ENCODE measurements at regions not wholly inside any gene's neighbourhood (a gene's known extent, or its start where the extent isn't known, plus 50 kb on each side); places are given as distances from the start of the nearest gene placed in this dataset.

DNA sequence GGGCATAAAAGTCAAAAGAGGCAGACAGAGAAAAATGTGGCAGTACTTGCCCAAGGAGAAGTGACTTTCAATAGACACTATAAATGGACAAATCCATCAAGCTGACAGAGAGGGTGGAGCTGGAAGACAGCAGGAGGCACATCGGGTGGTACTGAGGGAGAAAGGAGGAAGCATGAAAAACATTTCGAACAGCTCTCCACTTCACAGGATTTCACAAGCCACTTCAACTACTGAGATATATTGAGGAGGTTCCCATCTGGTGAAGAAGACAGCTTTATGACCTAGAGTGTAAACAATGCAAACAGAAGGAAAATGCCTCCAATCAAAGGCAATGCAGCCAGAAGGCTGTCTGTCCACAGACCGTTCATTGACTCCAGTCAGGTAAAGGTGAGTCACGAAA is 259.4 kb upstream of the ECI2 start:
- Histone ChIP-seq H3K9me3 (no peaks in the 10 kb centered on the region), H3K4me1 (peaks cover 0 to 11% (median 0%) of the 10 kb centered on the region in 9 donors), H3K4me3 (no peak overlapping the region), H3K36me3 (no peaks in the 10 kb centered on the region), H3K27ac (no peak overlapping the region), H3K27me3 (no peaks in the 10 kb centered on the region)
- WGBS, 2 donors = 77 to 83% methylated on average over 4 of the region's 4 CpGs
- ATAC-seq = no peak
- TF ChIP-seq CTCF (IDR thresholded peaks at IDR 0.05) = no peak
- no peak for DNase-seq
- intact Hi-C loops (cut with DNase I) = no loop called here

- ATAC-seq = no peak
- H3K27ac ChIP-seq = no peak overlapping the region
- TF ChIP-seq CTCF (IDR thresholded peaks at IDR 0.05) = no peak
- no peak for DNase-seq
- peaks cover 0 to 5% (median 0%) of the 10 kb centered on the region in 9 donors for H3K4me1 ChIP-seq
- 64 to 68% methylated on average over 8 of the region's 8 CpGs for WGBS, 2 donors
- H3K4me3 ChIP-seq = no peak overlapping the region
- intact Hi-C loops (cut with DNase I) = no loop called here
- no peaks in the 10 kb centered on the region for H3K36me3 ChIP-seq
- H3K9me3 ChIP-seq = peaks cover 0 to 21% (median 9%) of the 10 kb centered on the region in 11 donors
- no peaks in the 10 kb centered on the region for H3K27me3 ChIP-seq
Observed at GRCh38 chr6:4388675-4389074, 253.3 kb upstream of the ECI2 start.

- H3K4me3 ChIP-seq = no peak overlapping the region
- H3K27ac ChIP-seq = no peak overlapping the region
- intact Hi-C loops (cut with DNase I) = no loop called here
- 93 to 95% methylated on average over 6 of the region's 6 CpGs for WGBS, 2 donors
- peaks cover 10 to 25% (median 15%) of the 10 kb centered on the region in 9 donors for H3K4me1 ChIP-seq
- no peaks in the 10 kb centered on the region for H3K36me3 ChIP-seq
- peaks cover 0 to 30% (median 11%) of the 10 kb centered on the region in 11 donors for H3K9me3 ChIP-seq
- no peak for DNase-seq
- no peaks in the 10 kb centered on the region for H3K27me3 ChIP-seq
- peak in 1 of 9 donors; percentile 12 for TF ChIP-seq CTCF (IDR thresholded peaks at IDR 0.05)
- ATAC-seq = no peak
Observed at GRCh38 chr6:4384656-4385055, 249.3 kb upstream of the ECI2 start.

- ATAC-seq = no peak
- no peaks in the 10 kb centered on the region for H3K36me3 ChIP-seq
- no peak for TF ChIP-seq CTCF (IDR thresholded peaks at IDR 0.05)
- H3K9me3 ChIP-seq = peaks cover 0 to 30% (median 11%) of the 10 kb centered on the region in 11 donors
- no peaks in the 10 kb centered on the region for H3K27me3 ChIP-seq
- no peak for DNase-seq
- H3K27ac ChIP-seq = no peak overlapping the region
- no peak overlapping the region for H3K4me3 ChIP-seq
- intact Hi-C loops (cut with DNase I) = no loop called here
- peaks cover 10 to 25% (median 15%) of the 10 kb centered on the region in 9 donors for H3K4me1 ChIP-seq
- 91% methylated on average over 11 of the region's 11 CpGs for WGBS, 2 donors
Observed at GRCh38 chr6:4383910-4384638, 248.7 kb upstream of the ECI2 start.

All from heart right ventricle (tissue), 16 donors.